COR-L47 (cell line): ENCODE measurements at regions not wholly inside any gene's neighbourhood (a gene's known extent, or its start where the extent isn't known, plus 50 kb on each side); places are given as distances from the start of the nearest gene placed in this dataset.
"Not testable (repeated sequence)": the region's sequence is repeated elsewhere in the genome, so short reads cannot be mapped to it uniquely, and the experiment has no call there.

ENCODE experiments used
- DNase-seq: peaks from one replicate; lab custom pipeline; 2025; lab: John Stamatoyannopoulos, UW

- DNase-seq: no peak
These were observed 94.6 kb upstream of the IGFBPL1 start for GRCh38 chr9:38518826-38519225.

GRCh38 chr9:38516273-38516672, 92.0 kb upstream of the IGFBPL1 start:
- not testable (repeated sequence) for DNase-seq

GRCh38 chr9:38515055-38515454, 90.8 kb upstream of the IGFBPL1 start:
- peak; percentile 43 for DNase-seq

GRCh38 chr9:38510340-38510739, 86.1 kb upstream of the IGFBPL1 start:
- not testable (repeated sequence) for DNase-seq

GRCh38 chr9:38507587-38507986, 83.3 kb upstream of the IGFBPL1 start:
- DNase-seq: no peak

GRCh38 chr9:38500171-38500570, 75.9 kb upstream of the IGFBPL1 start:
- not testable (repeated sequence) for DNase-seq

- not testable (repeated sequence) for DNase-seq
These were observed 74.3 kb upstream of the IGFBPL1 start for GRCh38 chr9:38498551-38498950.

- DNase-seq: no peak
These were observed 64.8 kb upstream of the IGFBPL1 start for GRCh38 chr9:38489057-38489456.

GRCh38 chr9:38488156-38488698, 64.0 kb upstream of the IGFBPL1 start:
- no peak for DNase-seq

- not testable (repeated sequence) for DNase-seq
These were observed 63.3 kb upstream of the IGFBPL1 start for GRCh38 chr9:38487418-38488155.

- DNase-seq: no peak
These were observed 62.6 kb upstream of the IGFBPL1 start for GRCh38 chr9:38486837-38487236.

- no peak for DNase-seq
These were observed 61.9 kb upstream of the IGFBPL1 start for GRCh38 chr9:38486056-38486615.

- DNase-seq: not testable (repeated sequence)
These were observed 59.9 kb upstream of the IGFBPL1 start for GRCh38 chr9:38484076-38484665.

GRCh38 chr9:38482918-38483592, 58.8 kb upstream of the IGFBPL1 start:
- DNase-seq: no peak

GRCh38 chr9:38478211-38478610, 54.0 kb upstream of the IGFBPL1 start:
- no peak for DNase-seq

GRCh38 chr9:38474476-38474875, 50.2 kb upstream of the IGFBPL1 start:
- DNase-seq: peak; percentile 80
